ENCODE measurements at regions not wholly inside any gene's neighbourhood (a gene's known extent, or its start where the extent isn't known, plus 50 kb on each side); places are given as distances from the start of the nearest gene placed in this dataset.

GRCh38 chr12:3935078-3935477 lies 61.9 kb upstream of the PARP11 start:
- TF ChIP-seq SIN3A (IDR thresholded peaks at IDR 0.05; ENCODE audit: borderline replicate concordance, insufficient read depth, low read depth, low read length), result no peak
- TF ChIP-seq CTCF (IDR thresholded peaks at IDR 0.05), result no peak
- no peak for TF ChIP-seq REST (IDR thresholded peaks at IDR 0.05; ENCODE audit: insufficient read depth in 1 of 2, low read depth in 2 of 2, low read length in 1 of 2)
- TF ChIP-seq POLR2AphosphoS5 (IDR thresholded peaks at IDR 0.05; ENCODE audit: low read depth, low read length), result no peak
- no peak for TF ChIP-seq TCF7L2 (IDR thresholded peaks at IDR 0.05; ENCODE audit: low read depth, low read length)
